ENCODE measurements at regions not wholly inside any gene's neighbourhood (a gene's known extent, or its start where the extent isn't known, plus 50 kb on each side); places are given as distances from the start of the nearest gene placed in this dataset.

DNA sequence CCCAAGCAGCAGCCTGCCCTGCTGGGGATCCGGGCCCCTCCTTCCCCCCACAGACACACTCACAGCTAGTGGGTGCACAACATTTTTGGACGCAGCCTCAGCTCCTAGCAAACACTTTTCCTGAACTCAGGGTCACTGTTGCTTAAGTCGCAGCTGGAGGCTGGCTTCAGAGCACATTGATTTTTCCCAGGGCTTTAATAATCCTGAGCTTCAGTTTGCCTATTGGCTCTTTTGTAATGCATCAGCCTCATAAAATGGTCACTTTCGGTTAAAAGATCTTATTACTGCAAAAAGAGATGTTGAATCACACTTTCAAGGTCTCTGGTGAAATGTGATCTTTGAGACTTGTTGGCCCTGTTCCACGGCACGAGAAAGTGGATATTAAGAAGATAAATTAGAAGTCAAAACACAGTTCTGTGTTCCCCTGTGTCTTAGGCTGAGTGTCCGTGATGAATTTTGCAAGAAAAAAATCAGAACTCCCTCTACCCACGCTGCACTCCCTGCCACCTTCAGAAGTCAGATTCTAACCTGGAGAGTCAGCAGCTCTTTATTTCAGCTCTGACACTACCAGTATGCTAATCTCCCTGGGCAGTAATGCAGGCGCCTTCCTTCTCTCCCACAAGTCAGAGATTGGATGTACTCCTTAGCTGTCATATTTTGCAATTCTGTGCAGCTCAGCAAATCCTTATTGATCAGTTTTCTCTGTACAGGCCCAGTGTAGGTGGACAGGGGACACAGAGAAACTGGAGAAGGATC is 158.2 kb upstream of the E2F8 start:
- FAIRE-seq, result no peak
- WGBS (ENCODE audit: insufficient coverage, insufficient replicate concordance, low lambda C conversion rate, missing lambda C conversion rate), result 30% methylated on average over 9 of the region's 9 CpGs
- in situ Hi-C loops (cut with MboI), result no loop called here

More for the DNA sequence above, 158.2 kb upstream of the E2F8 start:
- no peaks in the 10 kb centered on the region for H3K27me3 ChIP-seq (replicated peaks in 1 of 2; ENCODE audit: control insufficient read depth in 2 of 2, insufficient read depth in 2 of 2, low read length in 1 of 2)
- BruUV-seq (replicated peaks), result no TSS peak
- H3K36me3 ChIP-seq (ENCODE audit: control insufficient read depth in 2 of 2, insufficient read depth in 2 of 2, low read length in 1 of 2), result no peaks in the 10 kb centered on the region
- no peaks in the 10 kb centered on the region for H4K20me1 ChIP-seq (ENCODE audit: control insufficient read depth, insufficient read depth)
- H3K9me3 ChIP-seq (replicated peaks; ENCODE audit: control insufficient read depth, insufficient read depth, low read length), result no peaks in the 10 kb centered on the region
- peaks cover 8% of the 10 kb centered on the region for H3K4me1 ChIP-seq (ENCODE audit: control insufficient read depth, insufficient read depth, low read length)
- intact Hi-C loops (cut with micrococcal nuclease; ENCODE audit: unreplicated experiment), result no loop called here
- DNase-seq (ENCODE audit: low read depth, low spot score) (no peak), ATAC-seq (no peak)
- TF ChIP-seq HDAC6 (IDR thresholded peaks at IDR 0.05; ENCODE audit: unreplicated experiment) (no peak), BRCA1 (IDR thresholded peaks at IDR 0.05; ENCODE audit: low read depth, low read length) (no peak), MTA2 (IDR thresholded peaks at IDR 0.05; ENCODE audit: low read depth) (no peak), CEBPB (IDR thresholded peaks at IDR 0.05; ENCODE audit: borderline replicate concordance in 1 of 2, low read depth in 2 of 2, low read length in 2 of 2) (no peak), SUPT20H (IDR thresholded peaks at IDR 0.05; ENCODE audit: borderline replicate concordance, control insufficient read depth, low read depth, low read length) (no peak), SPI1 (IDR thresholded peaks at IDR 0.05; ENCODE audit: borderline replicate concordance, insufficient read depth, low read depth, low read length) (no peak), ESRRA (IDR thresholded peaks at IDR 0.05; ENCODE audit: low read length) (no peak), SMC3 (IDR thresholded peaks at IDR 0.05; ENCODE audit: borderline replicate concordance, low read length) (no peak), SREBF2 (IDR thresholded peaks at IDR 0.05; ENCODE audit: low read length) (no peak), POU2F2 (IDR thresholded peaks at IDR 0.05; ENCODE audit: borderline replicate concordance, low read depth, low read length) (no peak), SIN3A (IDR thresholded peaks at IDR 0.05; ENCODE audit: low read depth, low read length) (no peak), MTA3 (IDR thresholded peaks at IDR 0.05; ENCODE audit: borderline replicate concordance, low read length) (no peak), TBL1XR1 (IDR thresholded peaks at IDR 0.05; ENCODE audit: low read depth, low read length) (no peak)
- TF ChIP-seq, protein P1, sequence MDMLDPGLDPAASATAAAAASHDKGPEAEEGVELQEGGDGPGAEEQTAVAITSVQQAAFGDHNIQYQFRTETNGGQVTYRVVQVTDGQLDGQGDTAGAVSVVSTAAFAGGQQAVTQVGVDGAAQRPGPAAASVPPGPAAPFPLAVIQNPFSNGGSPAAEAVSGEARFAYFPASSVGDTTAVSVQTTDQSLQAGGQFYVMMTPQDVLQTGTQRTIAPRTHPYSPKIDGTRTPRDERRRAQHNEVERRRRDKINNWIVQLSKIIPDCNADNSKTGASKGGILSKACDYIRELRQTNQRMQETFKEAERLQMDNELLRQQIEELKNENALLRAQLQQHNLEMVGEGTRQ (IDR thresholded peaks at IDR 0.05; ENCODE audit: borderline replicate concordance, low read depth, low read length), result no peak
- H3K4me2 ChIP-seq (ENCODE audit: control insufficient read depth, insufficient read depth), result no peak overlapping the region
- CTCF ChIA-PET, result no interaction called here
- SMC1A ChIA-PET (ENCODE audit: uncharacterized antibody, unreplicated experiment), result interaction anchor here (0.9 to 1.7 kb wide), 2 partner anchors 15 to 30 kb away, joined by 3 to 6 read pairs; no protein-coding TSS in a partner anchor
- no peaks in the 10 kb centered on the region for H3K79me2 ChIP-seq (ENCODE audit: control insufficient read depth, insufficient read depth, low read length)
- POLR2A ChIA-PET, result interaction anchor here (1.1 kb wide), 1 partner anchor 52 kb away, joined by 4 read pairs; no protein-coding TSS in a partner anchor
- no peak overlapping the region for H3K9ac ChIP-seq (ENCODE audit: control insufficient read depth, insufficient read depth, low read length)
- no peak overlapping the region for H2AFZ ChIP-seq (ENCODE audit: control insufficient read depth, low read depth, low read length)
- RAD21 ChIA-PET (ENCODE audit: unreplicated experiment), result interaction anchor here (1.0 kb wide), 1 partner anchor 11 kb away, joined by 3 read pairs; no protein-coding TSS in a partner anchor
- no peak overlapping the region for H3K27ac ChIP-seq (ENCODE audit: control insufficient read depth, insufficient read depth)
- H3K4me3 ChIP-seq, result no peak overlapping the region

Measured in GM12878 (cell line).